Osteoblast (primary cell): ENCODE measurements at regions not wholly inside any gene's neighbourhood (a gene's known extent, or its start where the extent isn't known, plus 50 kb on each side); places are given as distances from the start of the nearest gene placed in this dataset.

ENCODE experiments used
- DNase-seq: peaks from one replicate; pipeline ENCODE4 v3.0.0; 2011; ENCODE audit warnings: low spot score, mixed read lengths; ENCODE audit not compliant: insufficient read length; ENCODE audit errors: missing footprints
- H2AFZ ChIP-seq: 2 replicates; pipeline ENCODE4 v1.6.0; 2011; ENCODE audit warnings: mild to moderate bottlenecking, low read length
- H3K27ac ChIP-seq: 2 replicates; pipeline ENCODE4 v1.5.1; 2011; ENCODE audit warnings: mild to moderate bottlenecking, low read depth, low read length, moderate library complexity
- H3K27me3 ChIP-seq: 2 replicates; pipeline ENCODE4 v1.6.0; 2012; ENCODE audit warnings: mild to moderate bottlenecking, control low read depth, inconsistent platforms, low read length, moderate library complexity; ENCODE audit not compliant: insufficient read depth
- H3K36me3 ChIP-seq: 2 replicates; pipeline ENCODE4 v1.5.1; 2011; ENCODE audit warnings: mild to moderate bottlenecking, low read length, control low read depth, moderate library complexity; ENCODE audit not compliant: insufficient read depth
- H3K4me1 ChIP-seq: 2 replicates; pipeline ENCODE4 v1.5.1; 2011; ENCODE audit warnings: mild to moderate bottlenecking, low read length, control low read depth, moderate library complexity; ENCODE audit not compliant: insufficient read depth
- H3K4me2 ChIP-seq: 2 replicates; pipeline ENCODE4 v1.6.0; 2011; ENCODE audit warnings: mild to moderate bottlenecking, low read length; ENCODE audit not compliant: insufficient read depth
- H3K4me3 ChIP-seq: fragments of 200-600 bp; sonication (generic); 3 replicates; pipeline ENCODE4 v1.5.1; 2012; ENCODE audit warnings: mild to moderate bottlenecking, low read length, inconsistent platforms; ENCODE audit not compliant: insufficient read depth
- H3K79me2 ChIP-seq: 2 replicates; pipeline ENCODE4 v1.6.0; 2012; ENCODE audit warnings: mild to moderate bottlenecking, low read length, control low read depth, inconsistent platforms; ENCODE audit not compliant: insufficient read depth
- H3K9me3 ChIP-seq: 2 replicates; pipeline ENCODE4 v1.5.1; 2011; ENCODE audit warnings: low read depth, low read length, control low read depth
- H4K20me1 ChIP-seq: 2 replicates; pipeline ENCODE4 v1.6.0; 2012; ENCODE audit warnings: mild to moderate bottlenecking, low read length, control low read depth; ENCODE audit not compliant: insufficient read depth
- CTCF ChIP-seq: IDR thresholded peaks from 2 replicates; pipeline ENCODE4 v1.5.1; 2011; ENCODE audit warnings: mild to moderate bottlenecking, low read depth, low read length, moderate library complexity; ENCODE audit errors: extremely low read depth

GRCh38 chr10:65534771-65535170, 1391.1 kb upstream of the LRRTM3 start:
- no peaks in the 10 kb centered on the region for H3K4me1 ChIP-seq
- TF ChIP-seq CTCF: no peak
- H3K27me3 ChIP-seq: no peaks in the 10 kb centered on the region
- no peaks in the 10 kb centered on the region for H3K79me2 ChIP-seq
- H2AFZ ChIP-seq: no peak overlapping the region
- H3K9me3 ChIP-seq: no peaks in the 10 kb centered on the region
- H3K36me3 ChIP-seq: no peaks in the 10 kb centered on the region
- DNase-seq: no peak
- H3K4me3 ChIP-seq: no peak overlapping the region
- no peaks in the 10 kb centered on the region for H4K20me1 ChIP-seq
- no peak overlapping the region for H3K27ac ChIP-seq
- H3K4me2 ChIP-seq: no peak overlapping the region

- no peak for DNase-seq
- Histone ChIP-seq H3K36me3 (no peaks in the 10 kb centered on the region), H3K27me3 (no peaks in the 10 kb centered on the region), H2AFZ (no peak overlapping the region), H3K79me2 (no peaks in the 10 kb centered on the region), H3K4me3 (no peak overlapping the region), H4K20me1 (no peaks in the 10 kb centered on the region), H3K9me3 (no peaks in the 10 kb centered on the region), H3K27ac (no peak overlapping the region), H3K4me1 (no peaks in the 10 kb centered on the region), H3K4me2 (no peak overlapping the region)
- no peak for TF ChIP-seq CTCF
Measured at GRCh38 chr10:65544756-65545155, 1381.1 kb upstream of the LRRTM3 start.

GRCh38 chr10:65548001-65548400, 1377.8 kb upstream of the LRRTM3 start:
- no peaks in the 10 kb centered on the region for H3K9me3 ChIP-seq
- no peaks in the 10 kb centered on the region for H3K36me3 ChIP-seq
- H3K4me2 ChIP-seq: no peak overlapping the region
- DNase-seq: no peak
- H3K27ac ChIP-seq: no peak overlapping the region
- no peaks in the 10 kb centered on the region for H3K4me1 ChIP-seq
- H3K4me3 ChIP-seq: no peak overlapping the region
- H2AFZ ChIP-seq: no peak overlapping the region
- no peaks in the 10 kb centered on the region for H4K20me1 ChIP-seq
- no peaks in the 10 kb centered on the region for H3K27me3 ChIP-seq
- TF ChIP-seq CTCF: no peak
- no peaks in the 10 kb centered on the region for H3K79me2 ChIP-seq

GRCh38 chr10:65550761-65551160, 1375.1 kb upstream of the LRRTM3 start:
- DNase-seq: no peak
- no peaks in the 10 kb centered on the region for H3K9me3 ChIP-seq
- H3K4me1 ChIP-seq: no peaks in the 10 kb centered on the region
- H3K36me3 ChIP-seq: no peaks in the 10 kb centered on the region
- H3K79me2 ChIP-seq: no peaks in the 10 kb centered on the region
- no peak for TF ChIP-seq CTCF
- H3K4me2 ChIP-seq: no peak overlapping the region
- H3K4me3 ChIP-seq: no peak overlapping the region
- H3K27ac ChIP-seq: no peak overlapping the region
- H3K27me3 ChIP-seq: no peaks in the 10 kb centered on the region
- no peaks in the 10 kb centered on the region for H4K20me1 ChIP-seq
- no peak overlapping the region for H2AFZ ChIP-seq
